SK-N-SH (cell line): ENCODE measurements at regions not wholly inside any gene's neighbourhood (a gene's known extent, or its start where the extent isn't known, plus 50 kb on each side); places are given as distances from the start of the nearest gene placed in this dataset.

Experiments used
- CTCF ChIP-seq: fragments of 200-600 bp; sonication (generic); IDR thresholded peaks from 2 replicates; pipeline ENCODE4 v1.6.1; 2017; ENCODE audit warnings: antibody characterized with exemption, mild to moderate bottlenecking, moderate library complexity
- EP300 ChIP-seq, 2 experiments: IDR thresholded peaks; 2 replicates each; pipeline versions ENCODE4 v1.4.0 to v1.6.1; 2012; ENCODE audit warnings: borderline replicate concordance in 1 of 2, low read depth in 1 of 2, low read length in 1 of 2
- EZH2phosphoT487 ChIP-seq: fragments of 200-600 bp; sonication (generic); IDR thresholded peaks from 2 replicates; pipeline ENCODE4 v1.6.1; 2017; ENCODE audit warnings: low read depth, mixed run types, mild to moderate bottlenecking, antibody characterized with exemption, moderate library complexity, borderline replicate concordance
- FOXM1 ChIP-seq: IDR thresholded peaks from 2 replicates; pipeline ENCODE4 v1.4.0; 2012; ENCODE audit warnings: low read depth, mild to moderate bottlenecking
- IRF3 ChIP-seq: fragments of 150-350 bp; IDR thresholded peaks from 2 replicates; pipeline ENCODE4 v1.6.1; 2016; ENCODE audit warnings: mild to moderate bottlenecking, low read depth, low read length
- RCOR1 ChIP-seq: fragments of 150-350 bp; IDR thresholded peaks from 2 replicates; pipeline ENCODE4 v1.6.1; 2017; ENCODE audit warnings: antibody characterized with exemption, low read length
- REST ChIP-seq: IDR thresholded peaks from 2 replicates; pipeline ENCODE4 v1.6.1; 2012; ENCODE audit warnings: mild to moderate bottlenecking, low read depth, low read length, moderate library complexity
- RFX5 ChIP-seq: IDR thresholded peaks from 2 replicates; pipeline ENCODE4 v1.6.1; 2012; ENCODE audit warnings: mild to moderate bottlenecking, improper control_type of control experiment, low read length
- SIN3A ChIP-seq: IDR thresholded peaks from 2 replicates; pipeline ENCODE4 v1.6.1; 2012; ENCODE audit warnings: low read depth, mild to moderate bottlenecking, low read length, moderate library complexity, borderline replicate concordance
- USF2 ChIP-seq: fragments of 150-350 bp; IDR thresholded peaks from 2 replicates; pipeline ENCODE4 v1.6.1; 2017; ENCODE audit warnings: antibody characterized with exemption, low read length, low read depth, borderline replicate concordance

- TF ChIP-seq RFX5 (no peak), CTCF (no peak), FOXM1 (no peak), RCOR1 (no peak), EP300 (IDR thresholded peaks at IDR 0.05; ENCODE audit: borderline replicate concordance in 1 of 2, low read depth in 1 of 2, low read length in 1 of 2) (0 out of 4 replicates have a peak, but pooled peaks of 1 of the 2 experiments have one; percentile 3), USF2 (no peak), REST (no peak), EZH2phosphoT487 (no peak), SIN3A (no peak), IRF3 (no peak)
Observed at GRCh38 chr7:10888861-10889260, 84.8 kb upstream of the PHF14 start.
